IMR-90 (cell line): ENCODE measurements at regions not wholly inside any gene's neighbourhood (a gene's known extent, or its start where the extent isn't known, plus 50 kb on each side); places are given as distances from the start of the nearest gene placed in this dataset.

Source experiments
- ATAC-seq: fragments of 200-7000 bp; cut with Tn5 transposase; 2 replicates; pipeline ENCODE4 v1.9.1; 2020; ENCODE audit warnings: low read depth, mild to moderate bottlenecking, moderate library complexity
- BruUV-seq: library from RNA; stranded (reverse); fragments of 400-500 nt; replicated peaks from 2 replicates; lab custom pipeline; 2021; lab: Mats Ljungman, UMichigan
- CTCF ChIA-PET: fragments of 300-600 bp; formaldehyde crosslinking; extraction: SDS; loops from one replicate; lab custom pipeline; 2021; ENCODE audit warnings: antibody characterized with exemption; lab: Yijun Ruan, JAX
- POLR2A ChIA-PET: fragments of 300-600 bp; sonication (Branson Sonifier 250); formaldehyde crosslinking; loops from one replicate; lab custom pipeline; 2022; ENCODE audit warnings: antibody characterized with exemption; ENCODE audit not compliant: unreplicated experiment; lab: Charles Lee
- DNase-seq: peaks from one replicate; pipeline ENCODE4 v3.0.0; 2013
- H2AFZ ChIP-seq: replicated peaks from 2 replicates; pipeline ENCODE3; 2013; ENCODE audit warnings: low read length, mild to moderate bottlenecking; ENCODE audit not compliant: poor library complexity
- H2AK5ac ChIP-seq: 2 replicates; pipeline ENCODE4 v1.6.1; 2013; ENCODE audit warnings: low read depth, low read length, inconsistent platforms
- H2AK9ac ChIP-seq: replicated peaks from 2 replicates; pipeline ENCODE3; 2013; ENCODE audit warnings: mild to moderate bottlenecking, low read depth, low read length, moderate library complexity; ENCODE audit not compliant: poor library complexity
- H2BK120ac ChIP-seq: 2 replicates; pipeline ENCODE4 v1.6.1; 2013; ENCODE audit warnings: low read depth, low read length, inconsistent platforms
- H2BK15ac ChIP-seq: 3 replicates; pipeline ENCODE4 v1.6.1; 2013; ENCODE audit warnings: low read depth, low read length, inconsistent platforms
- H2BK20ac ChIP-seq: 2 replicates; pipeline ENCODE4 v1.6.1; 2013; ENCODE audit warnings: low read depth, mild to moderate bottlenecking, inconsistent platforms, low read length, moderate library complexity
- H2BK5ac ChIP-seq: 2 replicates; pipeline ENCODE4 v1.6.1; 2013; ENCODE audit warnings: mild to moderate bottlenecking, low read depth, low read length, inconsistent platforms; ENCODE audit not compliant: poor library complexity, severe bottlenecking
- H3K14ac ChIP-seq: replicated peaks from 2 replicates; pipeline ENCODE4 v1.6.1; 2013; ENCODE audit warnings: low read depth, low read length, inconsistent platforms
- H3K18ac ChIP-seq: 2 replicates; pipeline ENCODE4 v1.6.1; 2013; ENCODE audit warnings: low read depth, low read length, control low read depth
- H3K23ac ChIP-seq: 2 replicates; pipeline ENCODE4 v1.6.1; 2013; ENCODE audit warnings: low read depth, low read length, inconsistent platforms
- H3K27ac ChIP-seq: 2 replicates; pipeline ENCODE4 v1.5.1; 2013; ENCODE audit warnings: mild to moderate bottlenecking, control low read depth, low read length; ENCODE audit not compliant: insufficient read depth
- H3K27me3 ChIP-seq: 2 replicates; pipeline ENCODE4 v1.6.1; 2013; ENCODE audit warnings: low read length; ENCODE audit not compliant: control insufficient read depth, insufficient read depth
- H3K36me3 ChIP-seq: 2 replicates; pipeline ENCODE4 v1.6.1; 2013; ENCODE audit warnings: low read length, mixed read lengths; ENCODE audit not compliant: control insufficient read depth, insufficient read depth
- H3K4ac ChIP-seq: 2 replicates; pipeline ENCODE4 v1.6.1; 2013; ENCODE audit warnings: low read depth, low read length, inconsistent platforms
- H3K4me1 ChIP-seq: 2 replicates; pipeline ENCODE4 v1.6.1; 2013; ENCODE audit warnings: low read length, mixed read lengths; ENCODE audit not compliant: control insufficient read depth, insufficient read depth
- H3K4me2 ChIP-seq: 2 replicates; pipeline ENCODE4 v1.6.1; 2013; ENCODE audit warnings: low read depth, mild to moderate bottlenecking, control low read depth, low read length, moderate library complexity
- H3K4me3 ChIP-seq: 2 replicates; pipeline ENCODE4 v1.5.1; 2013; ENCODE audit warnings: low read depth, mild to moderate bottlenecking, control low read depth, low read length, moderate library complexity; ENCODE audit not compliant: insufficient read depth
- H3K56ac ChIP-seq: 2 replicates; pipeline ENCODE4 v1.6.1; 2013; ENCODE audit warnings: low read length, inconsistent platforms; ENCODE audit not compliant: insufficient read depth; ENCODE audit errors: extremely low read depth
- H3K79me1 ChIP-seq, 2 experiments: 2 replicates each; pipeline ENCODE4 v1.6.1; 2013; ENCODE audit warnings: low read length in 2 of 2, inconsistent platforms in 1 of 2, low read depth in 1 of 2
- H3K9ac ChIP-seq: 2 replicates; pipeline ENCODE4 v1.6.1; 2013; ENCODE audit warnings: low read depth, low read length, control low read depth
- H3K9me1 ChIP-seq: 2 replicates; pipeline ENCODE4 v1.6.1; 2013; ENCODE audit warnings: low read length, inconsistent platforms; ENCODE audit not compliant: insufficient read depth
- H3K9me3 ChIP-seq: 2 replicates; pipeline ENCODE4 v1.6.1; 2013; ENCODE audit warnings: low read length; ENCODE audit not compliant: control insufficient read depth, insufficient read depth
- H4K20me1 ChIP-seq: 2 replicates; pipeline ENCODE4 v1.6.1; 2013; ENCODE audit warnings: low read length, inconsistent platforms; ENCODE audit not compliant: insufficient read depth
- H4K5ac ChIP-seq: 2 replicates; pipeline ENCODE4 v1.6.1; 2013; ENCODE audit warnings: mild to moderate bottlenecking, low read depth, low read length, control low read depth
- H4K8ac ChIP-seq, 2 experiments: 2 replicates each; pipeline ENCODE4 v1.6.1; 2013; ENCODE audit warnings: low read depth in 2 of 2, low read length in 2 of 2, control low read depth in 1 of 2, inconsistent platforms in 1 of 2
- H4K91ac ChIP-seq: 2 replicates; pipeline ENCODE4 v1.6.1; 2013; ENCODE audit warnings: low read depth, low read length, inconsistent platforms; ENCODE audit not compliant: insufficient read depth
- BHLHE40 ChIP-seq: fragments of 150-350 bp; IDR thresholded peaks from 2 replicates; pipeline ENCODE4 v1.6.1; 2016; ENCODE audit warnings: mild to moderate bottlenecking, low read depth, low read length
- CEBPB ChIP-seq: IDR thresholded peaks from 2 replicates; pipeline ENCODE4 v1.6.1; 2012; ENCODE audit warnings: low read depth, low read length, improper control_type of control experiment
- CHD1 ChIP-seq: IDR thresholded peaks from 2 replicates; pipeline ENCODE4 v1.6.1; 2012; ENCODE audit warnings: low read depth, low read length, improper control_type of control experiment
- CTCF ChIP-seq: conservative IDR thresholded peaks from 2 replicates; pipeline ENCODE4 v1.5.1; 2012; ENCODE audit warnings: mild to moderate bottlenecking, low read depth, low read length, improper control_type of control experiment
- FOS ChIP-seq: fragments of 150-350 bp; IDR thresholded peaks from 2 replicates; pipeline ENCODE4 v1.6.1; 2016; ENCODE audit warnings: low read depth, low read length
- MAFK ChIP-seq: IDR thresholded peaks from 2 replicates; pipeline ENCODE4 v1.6.1; 2012; ENCODE audit warnings: low read depth, low read length, improper control_type of control experiment
- MXI1 ChIP-seq: IDR thresholded peaks from 2 replicates; pipeline ENCODE4 v1.6.1; 2012; ENCODE audit warnings: low read depth, mild to moderate bottlenecking, low read length, moderate library complexity, borderline replicate concordance
- NFE2L2 ChIP-seq: fragments of 150-350 bp; IDR thresholded peaks from 2 replicates; pipeline ENCODE4 v1.6.1; 2016; ENCODE audit warnings: low read depth, mild to moderate bottlenecking, low read length
- POLR2A ChIP-seq: IDR thresholded peaks from 2 replicates; pipeline ENCODE4 v1.6.1; 2012; ENCODE audit warnings: mild to moderate bottlenecking, low read depth, low read length
- RAD21 ChIP-seq: IDR thresholded peaks from 2 replicates; pipeline ENCODE4 v1.6.1; 2012; ENCODE audit warnings: low read length, improper control_type of control experiment
- RCOR1 ChIP-seq: IDR thresholded peaks from 2 replicates; pipeline ENCODE4 v1.6.1; 2012; ENCODE audit warnings: mild to moderate bottlenecking, low read length, improper control_type of control experiment; ENCODE audit not compliant: insufficient replicate concordance
- RFX5 ChIP-seq: IDR thresholded peaks from 2 replicates; pipeline ENCODE4 v1.8.0; 2012; ENCODE audit warnings: low read depth, mild to moderate bottlenecking, low read length, moderate library complexity
- SMC3 ChIP-seq: fragments of 150-350 bp; IDR thresholded peaks from 2 replicates; pipeline ENCODE4 v1.6.1; 2016; ENCODE audit warnings: low read depth, mild to moderate bottlenecking, antibody characterized with exemption, low read length, moderate library complexity
- WGBS, 2 experiments: methylation state at CpG; one replicate each; pipeline versions ENCODE4 v1.1.5 to v1.1.7; 2013; ENCODE audit warnings: missing lambda C conversion rate in 2 of 2; ENCODE audit not compliant: insufficient read length in 1 of 2; ENCODE audit errors: extremely low coverage in 2 of 2; 5-methylcytosine and 5-hydroxymethylcytosine counted together
- dilution Hi-C: fragments of 300-500 bp; cut with HindIII; formaldehyde crosslinking; loops from one replicate; pipeline ENCODE4 v1.14.3; 2018; ENCODE audit warnings: low sequenced_read_pairs; ENCODE audit not compliant: unreplicated experiment
- in situ Hi-C: fragments of 300-500 bp; cut with MboI; formaldehyde crosslinking; loops from 3 replicates; pipeline ENCODE4 v1.14.3; 2019; ENCODE audit warnings: low sequenced_read_pairs, inconsistent platforms, mixed read lengths
- intact Hi-C: fragments of 100-400 bp; cut with micrococcal nuclease; formaldehyde crosslinking; loops from 2 replicates; pipeline ENCODE4 v1.10.0; 2022
- TF ChIP-seq, protein P1 (sequence below): fragments of 150-350 bp; IDR thresholded peaks from 2 replicates; pipeline ENCODE4 v1.6.1; 2016; ENCODE audit warnings: low read depth, mild to moderate bottlenecking, low read length, moderate library complexity, borderline replicate concordance

DNA sequence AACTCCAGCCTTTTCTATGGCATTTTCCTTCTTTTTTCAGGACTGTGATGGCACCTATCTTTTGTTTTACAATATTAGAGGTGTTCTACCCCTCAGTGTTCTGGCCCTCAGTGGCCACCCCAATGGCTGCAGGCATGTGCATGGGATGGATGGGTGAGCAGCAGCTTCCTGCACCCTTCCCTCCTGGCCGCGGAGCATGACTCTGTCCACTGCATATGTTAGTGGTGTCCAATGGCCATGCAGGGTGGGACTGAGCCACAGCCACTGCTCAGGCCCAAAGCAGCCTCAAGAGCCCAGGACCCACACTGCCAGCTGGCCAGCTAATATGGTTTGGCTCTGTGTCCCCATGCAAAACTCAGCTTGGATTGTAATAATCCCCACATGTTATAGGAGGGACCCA lies 1032.3 kb upstream of the FBXO33 start:
- TF ChIP-seq, protein P1, sequence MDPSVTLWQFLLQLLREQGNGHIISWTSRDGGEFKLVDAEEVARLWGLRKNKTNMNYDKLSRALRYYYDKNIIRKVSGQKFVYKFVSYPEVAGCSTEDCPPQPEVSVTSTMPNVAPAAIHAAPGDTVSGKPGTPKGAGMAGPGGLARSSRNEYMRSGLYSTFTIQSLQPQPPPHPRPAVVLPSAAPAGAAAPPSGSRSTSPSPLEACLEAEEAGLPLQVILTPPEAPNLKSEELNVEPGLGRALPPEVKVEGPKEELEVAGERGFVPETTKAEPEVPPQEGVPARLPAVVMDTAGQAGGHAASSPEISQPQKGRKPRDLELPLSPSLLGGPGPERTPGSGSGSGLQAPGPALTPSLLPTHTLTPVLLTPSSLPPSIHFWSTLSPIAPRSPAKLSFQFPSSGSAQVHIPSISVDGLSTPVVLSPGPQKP: no peak
- TF ChIP-seq POLR2A: no peak
- TF ChIP-seq SMC3: no peak
- TF ChIP-seq RCOR1: no peak
- no peak for TF ChIP-seq CHD1
- TF ChIP-seq FOS: no peak
- no peak for TF ChIP-seq MXI1
- TF ChIP-seq MAFK: no peak
- TF ChIP-seq CTCF: no peak
- no peak for TF ChIP-seq RFX5
- no peak for TF ChIP-seq BHLHE40
- no peak for TF ChIP-seq RAD21
- no peak for TF ChIP-seq NFE2L2
- no peak for TF ChIP-seq CEBPB

More for the DNA sequence above, 1032.3 kb upstream of the FBXO33 start:
- no peak overlapping the region for H2BK5ac ChIP-seq
- no peak overlapping the region for H2AK5ac ChIP-seq
- H4K5ac ChIP-seq: no peak overlapping the region
- H3K4ac ChIP-seq: no peak overlapping the region
- H2BK20ac ChIP-seq: no peak overlapping the region
- no peak overlapping the region for H3K56ac ChIP-seq
- ChIA-PET CTCF (no interaction called here), POLR2A (no interaction called here)
- H3K79me1 ChIP-seq: no peaks in the 10 kb centered on the region
- no peak overlapping the region for H2AK9ac ChIP-seq
- intact Hi-C loops (no loop called here), dilution Hi-C loops (no loop called here), in situ Hi-C loops (no loop called here)
- H3K4me1 ChIP-seq: no peaks in the 10 kb centered on the region
- H3K9me1 ChIP-seq: no peaks in the 10 kb centered on the region
- no peak overlapping the region for H2BK15ac ChIP-seq
- no peak overlapping the region for H3K4me3 ChIP-seq
- DNase-seq (no peak), ATAC-seq (no peak)
- H3K27ac ChIP-seq: no peak overlapping the region
- peaks cover 6% of the 10 kb centered on the region for H3K9me3 ChIP-seq
- no peak overlapping the region for H3K18ac ChIP-seq
- no peak overlapping the region for H4K91ac ChIP-seq
- no peaks in the 10 kb centered on the region for H3K27me3 ChIP-seq
- no peak overlapping the region for H4K8ac ChIP-seq
- no peaks in the 10 kb centered on the region for H4K20me1 ChIP-seq
- H3K14ac ChIP-seq: no peak overlapping the region
- no peak overlapping the region for H3K4me2 ChIP-seq
- no TSS peak for BruUV-seq
- H2BK120ac ChIP-seq: no peak overlapping the region
- no peak overlapping the region for H3K9ac ChIP-seq
- H3K36me3 ChIP-seq: no peaks in the 10 kb centered on the region
- no peak overlapping the region for H3K23ac ChIP-seq
- no CpG with 5 or more reads among the region's 2 CpGs for WGBS, 2 experiments
- H2AFZ ChIP-seq: no peak overlapping the region
